Parathyroid adenoma (tissue), 2 donors: ENCODE measurements at regions not wholly inside any gene's neighbourhood (a gene's known extent, or its start where the extent isn't known, plus 50 kb on each side); places are given as distances from the start of the nearest gene placed in this dataset.

Experiments used
- H2AFZ ChIP-seq: fragments of 300-600 bp; sonication (generic); one replicate; pipeline ENCODE4 v1.7.0; 2017; ENCODE audit warnings: antibody characterized with exemption, mild to moderate bottlenecking
- H3K27ac ChIP-seq: fragments of 300-600 bp; sonication (generic); one replicate; pipeline ENCODE4 v1.7.0; 2017
- H3K27me3 ChIP-seq: fragments of 300-600 bp; sonication (generic); one replicate; pipeline ENCODE4 v1.7.0; 2017; ENCODE audit warnings: low read length; ENCODE audit not compliant: control insufficient read depth, insufficient read depth
- H3K36me3 ChIP-seq: fragments of 300-600 bp; sonication (generic); one replicate; pipeline ENCODE4 v1.7.0; 2017; ENCODE audit warnings: low read length; ENCODE audit not compliant: control insufficient read depth, insufficient read depth
- H3K4me1 ChIP-seq: fragments of 300-600 bp; sonication (generic); one replicate; pipeline ENCODE4 v1.7.0; 2017; ENCODE audit warnings: control low read depth
- H3K4me2 ChIP-seq: fragments of 300-600 bp; sonication (generic); one replicate; pipeline ENCODE4 v1.7.0; 2017; ENCODE audit warnings: low read length
- H3K4me3 ChIP-seq: fragments of 300-600 bp; sonication (generic); one replicate; pipeline ENCODE4 v1.7.0; 2017; ENCODE audit warnings: low read depth, low read length
- H3K79me2 ChIP-seq: fragments of 300-600 bp; sonication (generic); one replicate; pipeline ENCODE4 v1.7.0; 2017; ENCODE audit warnings: control low read depth
- H3K9ac ChIP-seq: fragments of 300-600 bp; sonication (generic); one replicate; pipeline ENCODE4 v1.7.0; 2017; ENCODE audit warnings: mild to moderate bottlenecking
- H3K9me3 ChIP-seq: fragments of 300-600 bp; sonication (generic); one replicate; pipeline ENCODE4 v1.7.0; 2017; ENCODE audit warnings: low read length; ENCODE audit not compliant: control insufficient read depth
- CTCF ChIP-seq: fragments of 300-600 bp; sonication (generic); IDR thresholded peaks from one replicate; pipeline ENCODE4 v1.7.0; 2017; ENCODE audit warnings: antibody characterized with exemption, mild to moderate bottlenecking
- donor health status: primary hyperparathyroidism.

GRCh38 chr18:24802456-24802855 lies 342.0 kb downstream of the HRH4 start:
- Histone ChIP-seq H3K9ac (no peak overlapping the region), H3K4me1 (no peaks in the 10 kb centered on the region), H3K4me2 (no peak overlapping the region), H2AFZ (no peak overlapping the region), H3K4me3 (no peak overlapping the region), H3K9me3 (no peaks in the 10 kb centered on the region), H3K79me2 (no peaks in the 10 kb centered on the region), H3K27me3 (no peaks in the 10 kb centered on the region), H3K27ac (no peak overlapping the region), H3K36me3 (no peaks in the 10 kb centered on the region)
- TF ChIP-seq CTCF = no peak

GRCh38 chr18:24805156-24805555 lies 344.7 kb downstream of the HRH4 start:
- Histone ChIP-seq H3K27me3 (no peaks in the 10 kb centered on the region), H2AFZ (no peak overlapping the region), H3K4me2 (no peak overlapping the region), H3K79me2 (no peaks in the 10 kb centered on the region), H3K9me3 (no peaks in the 10 kb centered on the region), H3K27ac (no peak overlapping the region), H3K36me3 (no peaks in the 10 kb centered on the region), H3K4me3 (no peak overlapping the region), H3K9ac (no peak overlapping the region), H3K4me1 (no peaks in the 10 kb centered on the region)
- TF ChIP-seq CTCF = no peak

GRCh38 chr18:24809173-24809950 lies 348.9 kb downstream of the HRH4 start:
- no peak for TF ChIP-seq CTCF
- H2AFZ ChIP-seq = no peak overlapping the region
- no peaks in the 10 kb centered on the region for H3K79me2 ChIP-seq
- H3K9me3 ChIP-seq = no peaks in the 10 kb centered on the region
- H3K4me1 ChIP-seq = no peaks in the 10 kb centered on the region
- H3K27ac ChIP-seq = no peak overlapping the region
- no peaks in the 10 kb centered on the region for H3K27me3 ChIP-seq
- H3K9ac ChIP-seq = no peak overlapping the region
- no peak overlapping the region for H3K4me2 ChIP-seq
- no peak overlapping the region for H3K4me3 ChIP-seq
- H3K36me3 ChIP-seq = no peaks in the 10 kb centered on the region

- no peak overlapping the region for H3K4me3 ChIP-seq
- no peak for TF ChIP-seq CTCF
- H3K4me1 ChIP-seq = no peaks in the 10 kb centered on the region
- no peak overlapping the region for H3K27ac ChIP-seq
- no peak overlapping the region for H3K9ac ChIP-seq
- no peaks in the 10 kb centered on the region for H3K27me3 ChIP-seq
- no peaks in the 10 kb centered on the region for H3K36me3 ChIP-seq
- no peaks in the 10 kb centered on the region for H3K9me3 ChIP-seq
- H2AFZ ChIP-seq = no peak overlapping the region
- H3K4me2 ChIP-seq = no peak overlapping the region
- H3K79me2 ChIP-seq = no peaks in the 10 kb centered on the region
Measured at GRCh38 chr18:24810561-24811305, 350.3 kb downstream of the HRH4 start.
